DMS53 treated with DMSO at 0.1 percent for 48 hours (cell line): ENCODE measurements at regions not wholly inside any gene's neighbourhood (a gene's known extent, or its start where the extent isn't known, plus 50 kb on each side); places are given as distances from the start of the nearest gene placed in this dataset.
"Not testable (repeated sequence)": the region's sequence is repeated elsewhere in the genome, so short reads cannot be mapped to it uniquely, and the experiment has no call there.

ENCODE experiments used
- DNase-seq: peaks from one replicate; lab custom pipeline; 2025; ENCODE audit not compliant: unreplicated experiment; lab: John Stamatoyannopoulos, UW

- not testable (repeated sequence) for DNase-seq
Measured at GRCh38 chr5:93933269-93933668, 191.9 kb upstream of the POU5F2 start.

- no peak for DNase-seq
Measured at GRCh38 chr5:93930098-93930497, 188.7 kb upstream of the POU5F2 start.

DNA sequence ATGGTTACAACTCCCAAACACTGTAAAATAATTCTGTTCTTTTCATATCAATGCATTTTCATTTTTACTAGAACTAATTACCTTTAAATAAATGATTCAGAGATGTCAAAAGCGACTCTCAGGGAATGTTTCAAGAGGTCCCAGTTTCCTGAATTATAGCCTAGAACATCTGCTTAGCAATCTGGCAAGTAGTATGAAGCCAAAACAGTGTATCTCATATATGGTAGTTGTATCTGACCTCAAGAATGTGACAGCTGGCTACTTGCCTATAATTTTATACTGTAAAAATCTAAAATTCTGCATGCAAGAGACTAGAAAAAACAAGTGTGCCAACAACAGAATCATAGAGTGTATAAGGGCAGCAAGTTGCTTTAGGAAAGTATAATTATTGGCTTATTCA is 187.7 kb upstream of the POU5F2 start:
- no peak for DNase-seq

DNA sequence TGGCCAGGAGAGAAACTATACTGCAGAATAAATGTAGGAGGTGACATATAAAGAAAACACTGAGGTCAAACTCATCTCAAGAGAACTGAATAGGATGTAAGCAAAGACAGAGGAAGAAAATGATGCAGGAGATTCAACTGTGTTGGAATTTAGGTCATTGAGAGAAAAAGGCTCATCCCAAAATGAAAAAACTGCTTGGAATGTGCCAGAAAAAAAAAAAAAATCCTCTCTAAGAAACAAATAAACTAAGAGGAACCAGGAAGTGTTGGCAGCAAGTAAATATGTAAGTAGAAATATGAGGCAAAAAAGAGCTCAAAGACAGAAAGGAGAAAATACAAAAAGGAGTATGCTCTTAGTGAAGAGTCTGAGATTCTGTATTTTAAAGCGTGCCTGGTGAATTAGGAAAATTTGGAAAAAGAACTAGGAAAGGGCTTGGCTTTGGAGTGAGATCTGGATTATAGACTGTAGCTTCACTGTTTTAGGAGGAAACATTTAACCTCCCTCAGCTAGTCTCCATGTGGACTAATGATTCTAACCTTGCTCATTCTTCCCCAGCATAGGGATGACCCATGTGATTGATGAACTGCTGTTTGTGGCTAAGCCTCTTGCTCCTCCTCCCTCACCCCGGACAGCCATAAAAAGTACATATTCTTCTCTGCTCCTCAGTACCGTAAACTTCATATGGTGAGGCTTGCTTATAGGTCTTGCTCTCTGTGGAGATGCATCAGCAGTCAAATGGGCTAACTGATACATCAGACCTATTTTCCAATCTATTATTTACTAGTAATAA is 185.6 kb upstream of the POU5F2 start:
- no peak for DNase-seq

DNA sequence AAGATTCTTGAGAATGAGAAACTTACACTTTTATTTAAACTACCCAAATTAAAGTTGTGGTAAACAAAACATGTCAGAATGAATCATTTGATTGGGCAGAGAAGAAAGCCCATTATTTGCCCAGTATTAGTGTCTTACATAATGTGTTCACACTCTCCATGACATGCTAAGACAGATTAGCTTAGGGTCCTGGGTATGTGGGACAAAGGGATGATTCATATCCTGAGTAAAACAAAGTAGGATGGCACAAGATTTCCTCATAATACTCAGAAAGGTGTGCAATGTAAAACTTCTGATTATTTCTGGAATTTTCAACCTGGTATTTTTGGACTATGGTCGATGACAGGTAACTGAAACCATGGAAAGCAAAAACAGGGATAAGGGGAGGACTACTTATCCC is 183.9 kb upstream of the POU5F2 start:
- peak; percentile 13 for DNase-seq

DNA sequence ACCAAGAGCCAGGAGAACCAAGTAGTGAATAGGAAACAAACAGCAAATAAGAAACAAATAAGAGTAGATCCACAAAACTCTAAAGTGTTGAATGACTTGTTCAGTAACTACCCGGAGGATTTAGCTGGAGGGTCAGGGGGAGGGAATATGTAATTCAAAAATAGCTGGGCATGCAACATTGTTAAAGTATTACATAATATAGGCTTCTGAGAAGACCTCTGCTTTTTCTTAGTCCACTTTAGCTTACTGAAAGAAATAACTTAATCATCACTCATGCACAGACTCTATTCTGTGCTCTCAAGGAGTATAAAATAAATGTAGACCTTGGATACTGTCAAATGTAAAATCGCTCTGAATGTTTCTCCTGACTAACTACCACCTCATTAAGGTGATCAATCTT is 183.2 kb upstream of the POU5F2 start:
- no peak for DNase-seq

GRCh38 chr5:93922551-93922950 is 181.2 kb upstream of the POU5F2 start:
- no peak for DNase-seq

DNA sequence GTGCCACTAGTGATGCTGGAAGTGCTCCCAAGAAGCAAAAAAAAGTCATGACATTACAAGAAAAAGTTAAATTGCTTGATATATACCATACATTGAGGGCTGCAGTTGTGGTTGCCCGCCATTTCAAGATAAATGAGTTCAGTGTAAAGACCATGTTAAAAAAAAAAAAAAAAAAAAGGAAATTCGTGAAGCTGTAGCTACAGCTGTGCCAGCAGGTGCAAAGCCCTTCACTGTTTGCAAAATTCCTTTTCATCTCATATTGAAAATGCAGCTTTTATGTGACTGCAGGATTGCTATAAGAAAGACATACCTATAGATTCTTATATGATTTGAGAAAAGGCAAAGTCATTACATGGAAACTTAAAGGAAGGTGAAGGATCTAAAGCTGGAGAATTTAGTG is 179.6 kb upstream of the POU5F2 start:
- no peak for DNase-seq

DNA sequence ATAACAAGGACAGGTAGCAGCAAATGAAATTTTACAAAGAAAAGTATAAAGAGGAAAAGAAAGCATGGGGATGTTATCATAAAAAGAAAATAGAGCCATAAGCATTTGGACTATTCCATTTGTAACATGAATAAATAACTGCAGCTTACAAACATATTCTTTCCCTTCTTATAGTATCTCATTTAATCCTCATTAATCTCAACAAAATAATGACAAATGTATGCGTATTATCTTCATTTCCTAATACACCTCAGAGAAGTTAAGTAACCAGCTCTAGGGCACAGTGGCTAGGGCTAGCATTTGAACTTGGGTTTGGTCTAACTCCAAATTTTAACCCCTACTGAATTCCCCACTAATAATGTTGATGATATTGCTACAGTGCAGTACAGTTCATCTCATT is 175.5 kb upstream of the POU5F2 start:
- no peak for DNase-seq

DNA sequence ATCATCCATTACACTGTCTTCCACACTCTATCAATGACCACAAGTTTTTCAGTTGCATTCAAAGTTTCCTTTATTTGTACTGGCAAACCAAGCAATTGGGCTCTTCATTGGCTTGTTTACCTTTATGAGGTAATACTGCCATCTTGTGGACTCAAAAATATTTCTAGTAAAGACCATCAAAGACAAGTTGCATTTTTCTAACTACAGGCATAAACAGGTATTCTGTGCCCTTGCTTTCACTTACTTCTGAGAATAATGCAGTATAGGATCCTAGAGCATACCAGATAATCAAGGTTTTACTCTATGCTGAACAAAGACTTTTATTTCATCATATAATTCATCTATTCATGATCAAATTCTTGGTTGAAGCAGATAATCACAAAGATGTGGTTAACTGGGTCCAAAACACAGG is 173.7 kb upstream of the POU5F2 start:
- peak; percentile 48 for DNase-seq

DNA sequence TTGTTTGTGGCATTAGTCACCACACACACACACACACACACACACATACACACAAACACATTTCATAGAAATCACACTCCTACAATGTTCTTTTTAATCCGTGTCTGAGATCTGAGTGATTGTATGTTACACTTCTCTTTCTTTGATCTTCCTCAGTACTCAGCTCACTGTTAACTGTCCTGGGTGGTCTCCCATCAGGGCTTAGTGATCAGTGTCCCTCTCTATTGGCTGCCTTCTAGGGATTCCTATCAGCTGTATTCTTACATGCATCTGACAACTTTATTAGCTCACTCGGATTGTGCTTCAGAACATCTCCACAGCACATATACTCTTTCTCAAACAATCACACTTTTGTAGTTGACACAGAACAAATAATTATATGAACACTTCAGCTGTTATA is 170.2 kb upstream of the POU5F2 start:
- DNase-seq, result no peak

GRCh38 chr5:93909356-93909755 is 168.0 kb upstream of the POU5F2 start:
- no peak for DNase-seq

GRCh38 chr5:93904917-93905316 is 163.5 kb upstream of the POU5F2 start:
- no peak for DNase-seq

DNA sequence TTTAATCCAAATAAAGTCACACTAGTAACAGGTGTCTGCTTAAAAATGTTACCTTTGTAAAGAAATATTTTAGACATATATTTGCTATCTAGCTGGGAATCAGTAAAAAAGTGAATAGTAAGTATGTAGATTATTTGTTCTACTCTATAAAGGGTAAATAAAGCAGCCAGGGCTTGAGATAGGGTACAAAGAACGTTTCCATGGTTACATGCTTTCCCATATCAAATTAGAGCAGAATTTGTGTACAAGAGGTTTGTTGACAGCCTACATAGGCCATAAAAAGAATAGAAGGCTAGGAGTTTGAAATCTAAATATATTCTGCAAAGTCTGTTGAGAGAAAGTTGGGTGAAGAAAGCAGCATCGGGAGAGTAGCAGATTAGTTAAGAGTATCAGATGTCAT is 160.9 kb upstream of the POU5F2 start:
- no peak for DNase-seq

GRCh38 chr5:93899026-93899600 is 157.7 kb upstream of the POU5F2 start:
- DNase-seq, result peak; percentile 33

DNA sequence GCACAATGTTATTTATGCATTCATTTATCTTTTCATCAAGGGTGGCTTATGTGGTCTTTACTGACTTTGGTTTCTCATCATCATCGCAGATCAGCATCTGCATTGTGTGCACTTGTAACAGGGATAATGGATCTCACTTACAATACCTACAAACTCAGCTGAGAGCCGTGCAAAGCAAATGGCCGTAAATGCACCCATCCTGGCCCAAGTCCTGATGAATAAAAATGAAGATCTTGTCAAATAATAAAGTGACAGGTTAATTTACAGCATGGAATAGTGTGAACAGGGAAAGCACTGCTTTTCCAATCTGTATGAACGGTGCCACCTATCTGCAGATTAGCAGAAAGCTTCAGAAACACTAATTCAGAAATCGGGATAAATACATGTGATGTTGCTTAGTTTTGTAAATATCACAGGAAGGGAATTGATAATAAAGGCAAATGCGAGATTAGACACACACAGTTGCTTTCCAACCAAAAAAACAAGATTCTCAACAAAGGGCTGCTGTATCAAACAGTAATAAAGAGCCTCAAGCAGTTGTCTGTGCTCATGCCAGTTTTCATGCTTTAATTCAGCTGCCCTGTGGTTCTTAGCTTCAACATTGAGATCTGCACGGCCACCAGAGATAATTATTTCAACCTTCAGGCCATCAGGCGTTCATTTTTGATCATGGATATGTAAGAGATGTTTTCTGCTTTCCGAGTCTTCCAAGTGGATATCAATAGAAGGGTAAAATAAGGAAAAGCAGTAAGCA is 153.4 kb upstream of the POU5F2 start:
- peak; percentile 28 for DNase-seq

DNA sequence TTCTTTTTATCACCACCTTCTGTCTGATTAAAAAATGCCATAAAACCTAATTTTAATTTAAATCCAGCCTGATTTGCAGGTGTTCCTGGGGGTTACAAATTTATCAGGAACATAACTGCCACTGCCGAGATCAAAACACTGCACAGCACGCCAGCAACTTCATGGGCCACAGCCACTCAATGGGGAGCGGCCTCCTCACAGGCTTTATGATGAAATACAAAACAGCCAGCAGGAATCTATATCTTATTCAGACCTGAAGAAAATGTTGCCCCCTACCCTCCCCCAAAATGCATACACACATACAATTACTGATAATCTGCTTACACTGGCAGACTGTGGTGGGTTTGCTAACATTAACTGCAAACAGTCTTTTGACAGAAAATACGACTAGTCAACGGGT is 151.7 kb upstream of the POU5F2 start:
- DNase-seq, result no peak

DNA sequence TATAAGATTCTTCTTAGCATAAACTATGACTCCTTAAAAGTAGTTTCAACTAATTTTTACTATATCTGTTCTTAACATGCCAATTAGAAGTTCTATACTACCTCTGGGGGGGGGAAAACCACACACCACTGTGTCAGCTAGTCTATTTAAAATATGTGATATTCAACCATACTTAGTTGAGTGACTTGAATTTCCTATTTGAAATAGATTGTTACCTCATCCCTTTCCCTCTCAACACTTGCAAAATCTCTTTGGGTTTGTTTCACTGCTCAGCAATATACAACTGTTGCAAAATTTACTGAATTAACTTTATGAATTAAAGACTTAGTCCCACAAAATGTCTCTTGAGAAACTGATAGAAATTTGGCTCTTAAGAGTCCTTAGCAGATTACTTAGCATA is 151.1 kb upstream of the POU5F2 start:
- DNase-seq, result no peak

- DNase-seq, result no peak
Measured at GRCh38 chr5:93891491-93892480, 150.4 kb upstream of the POU5F2 start.

DNA sequence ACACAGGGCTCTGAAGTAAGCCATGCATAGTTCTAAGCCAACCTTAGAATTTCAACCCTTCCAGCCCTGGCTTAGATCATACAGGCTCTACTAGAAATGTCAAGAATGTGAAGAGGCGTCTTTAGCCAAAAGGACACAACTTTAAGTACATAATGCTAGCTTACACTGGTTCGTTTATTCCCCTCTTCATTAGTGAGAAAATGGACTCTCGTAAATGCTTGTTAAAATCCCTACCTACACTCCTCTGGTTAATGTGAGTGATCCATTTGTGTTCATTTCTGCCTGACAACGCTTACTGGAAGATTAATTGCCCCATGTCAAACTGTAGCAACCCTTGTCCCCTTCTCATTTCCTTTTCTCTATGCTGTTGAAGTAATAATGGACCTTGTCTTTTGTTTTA is 149.3 kb upstream of the POU5F2 start:
- DNase-seq, result no peak

DNA sequence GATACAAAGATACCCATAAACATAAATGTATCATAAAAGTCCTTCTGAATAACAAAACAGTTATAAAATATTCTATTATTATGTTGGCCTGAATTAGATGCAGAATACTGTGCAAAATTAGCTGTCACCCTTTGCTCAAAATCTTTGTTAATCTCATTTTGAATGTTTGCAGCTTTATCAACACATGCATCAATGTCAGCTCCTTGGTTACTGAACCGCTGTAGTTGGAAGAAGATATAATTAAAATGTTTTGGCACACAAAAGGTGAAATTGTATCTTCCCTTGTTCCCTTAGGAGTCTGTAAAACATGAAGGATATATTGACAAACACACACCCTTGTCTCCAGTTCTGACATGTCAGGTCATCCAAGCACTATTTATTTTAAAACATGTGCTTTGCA is 146.3 kb upstream of the POU5F2 start:
- no peak for DNase-seq
